ENCODE measurements at regions not wholly inside any gene's neighbourhood (a gene's known extent, or its start where the extent isn't known, plus 50 kb on each side); places are given as distances from the start of the nearest gene placed in this dataset.
"Not testable (repeated sequence)": the region's sequence is repeated elsewhere in the genome, so short reads cannot be mapped to it uniquely, and the experiment has no call there.

- no peak for DNase-seq (ENCODE audit: low read depth)
- no peak overlapping the region for H3K4me3 ChIP-seq (ENCODE audit: low read depth, low read length)
- no peak for TF ChIP-seq CTCF (IDR thresholded peaks at IDR 0.05; ENCODE audit: low read depth, low read length, missing control alignments)
These were observed 528.8 kb downstream of the STK39 start for GRCh38 chr2:167718560-167718959.

GRCh38 chr2:167715932-167716331 lies 531.5 kb downstream of the STK39 start:
- DNase-seq (ENCODE audit: low read depth) = no peak
- no peak for TF ChIP-seq CTCF (IDR thresholded peaks at IDR 0.05; ENCODE audit: low read depth, low read length, missing control alignments)
- H3K4me3 ChIP-seq (ENCODE audit: low read depth, low read length) = no peak overlapping the region

GRCh38 chr2:167715498-167715897 lies 531.9 kb downstream of the STK39 start:
- DNase-seq (ENCODE audit: low read depth); H3K4me3 ChIP-seq (ENCODE audit: low read depth, low read length): not testable (repeated sequence)

- DNase-seq (ENCODE audit: low read depth) = no peak
- TF ChIP-seq CTCF (IDR thresholded peaks at IDR 0.05; ENCODE audit: low read depth, low read length, missing control alignments) = no peak
- no peak overlapping the region for H3K4me3 ChIP-seq (ENCODE audit: low read depth, low read length)
These were observed 535.1 kb downstream of the STK39 start for GRCh38 chr2:167712275-167712674.

GRCh38 chr2:167708998-167709397 lies 538.4 kb downstream of the STK39 start:
- DNase-seq (ENCODE audit: low read depth) = no peak
- H3K4me3 ChIP-seq (ENCODE audit: low read depth, low read length) = no peak overlapping the region
- TF ChIP-seq CTCF (IDR thresholded peaks at IDR 0.05; ENCODE audit: low read depth, low read length, missing control alignments) = no peak

GRCh38 chr2:167706800-167707199 lies 540.6 kb downstream of the STK39 start:
- no peak for DNase-seq (ENCODE audit: low read depth)
- no peak overlapping the region for H3K4me3 ChIP-seq (ENCODE audit: low read depth, low read length)
- no peak for TF ChIP-seq CTCF (IDR thresholded peaks at IDR 0.05; ENCODE audit: low read depth, low read length, missing control alignments)

GRCh38 chr2:167703441-167703840 lies 544.0 kb downstream of the STK39 start:
- DNase-seq (ENCODE audit: low read depth) = no peak
- H3K4me3 ChIP-seq (ENCODE audit: low read depth, low read length) = no peak overlapping the region
- TF ChIP-seq CTCF (IDR thresholded peaks at IDR 0.05; ENCODE audit: low read depth, low read length, missing control alignments) = no peak

- TF ChIP-seq CTCF (IDR thresholded peaks at IDR 0.05; ENCODE audit: low read depth, low read length, missing control alignments) = no peak
- no peak overlapping the region for H3K4me3 ChIP-seq (ENCODE audit: low read depth, low read length)
- DNase-seq (ENCODE audit: low read depth) = no peak
These were observed 545.2 kb downstream of the STK39 start for GRCh38 chr2:167702227-167702626.

Measured in GM12864 (cell line).